ENCODE measurements at regions not wholly inside any gene's neighbourhood (a gene's known extent, or its start where the extent isn't known, plus 50 kb on each side); places are given as distances from the start of the nearest gene placed in this dataset.

DNA sequence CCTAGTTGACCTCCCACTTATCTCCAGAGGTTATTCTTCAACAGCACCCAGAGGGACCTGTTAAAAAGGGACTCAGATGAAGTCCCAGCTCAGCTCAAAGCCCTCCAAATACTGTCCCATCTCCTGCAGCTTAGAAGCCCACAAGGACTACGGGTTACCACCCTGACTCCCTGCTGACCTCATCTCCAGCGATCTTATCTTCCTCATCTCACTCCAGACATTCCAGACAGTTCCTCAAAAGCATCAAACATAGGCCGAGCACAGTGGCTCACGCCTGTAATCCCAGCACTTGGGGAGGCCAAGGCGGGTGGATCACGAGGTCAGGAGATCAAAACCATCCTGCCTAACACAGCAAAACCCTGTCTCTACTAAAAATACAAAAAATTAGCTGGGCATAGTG, 263.8 kb upstream of the TLE4 start:
- Histone ChIP-seq H3K36me3 (no peaks in the 10 kb centered on the region), H3K27me3 (no peaks in the 10 kb centered on the region), H3K9me3 (no peaks in the 10 kb centered on the region), H3K4me3 (no peak overlapping the region), H3K27ac (no peak overlapping the region), H3K4me1 (no peaks in the 10 kb centered on the region)
- 54 to 57% methylated on average over 6 of the region's 6 CpGs for WGBS, 2 donors
- DNase-seq (no peak), ATAC-seq (no peak), FAIRE-seq (no peak)
- intact Hi-C loops (cut with DNase I): no loop called here
- TF ChIP-seq CTCF (IDR thresholded peaks at IDR 0.05): no peak

DNA sequence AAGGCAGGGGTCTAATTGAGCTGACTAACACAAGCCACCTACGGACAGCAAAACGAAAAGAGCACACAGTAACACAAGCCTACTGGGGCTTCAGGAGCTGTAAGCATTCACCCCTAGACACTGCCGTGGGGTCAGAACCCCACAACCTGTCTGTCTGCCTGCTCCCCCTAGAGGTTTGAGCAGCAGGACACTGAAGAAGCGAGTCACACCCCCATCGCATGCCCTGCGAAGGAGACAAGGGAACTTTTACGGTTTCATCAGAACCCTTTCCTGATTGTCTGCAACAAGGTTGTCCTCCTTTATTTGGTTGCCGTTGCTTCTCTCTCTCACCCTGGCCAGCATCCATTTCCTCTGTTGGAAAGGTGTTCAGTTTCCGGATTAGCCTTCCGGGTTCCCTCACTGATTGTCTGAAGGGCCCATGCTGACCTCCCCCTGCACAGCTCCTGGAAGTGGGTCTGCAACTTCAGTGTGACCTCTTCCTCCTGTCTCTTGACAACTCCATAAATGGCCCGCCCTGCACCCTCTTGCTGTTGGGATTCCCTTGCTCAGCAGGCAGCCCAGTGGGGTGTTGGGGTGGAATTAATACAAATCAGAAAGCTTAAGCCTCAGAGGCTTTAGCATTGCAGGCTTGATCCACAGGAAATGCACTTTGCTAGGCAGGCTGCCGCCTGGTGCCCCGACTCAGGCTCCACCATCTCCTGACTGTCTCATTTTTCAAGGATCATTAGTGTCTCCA, 258.9 kb upstream of the TLE4 start:
- FAIRE-seq: no peak
- 67 to 79% methylated on average over 13 of the region's 13 CpGs for WGBS, 2 donors
- intact Hi-C loops (cut with DNase I): no loop called here
- no peak for ATAC-seq
- H3K4me3 ChIP-seq: no peak overlapping the region
- H3K27me3 ChIP-seq: peaks cover 0 to 6% (median 0%) of the 10 kb centered on the region in 4 donors
- H3K27ac ChIP-seq: no peak overlapping the region
- H3K4me1 ChIP-seq: no peaks in the 10 kb centered on the region
- H3K9me3 ChIP-seq: no peaks in the 10 kb centered on the region
- H3K36me3 ChIP-seq: no peaks in the 10 kb centered on the region
- TF ChIP-seq CTCF (IDR thresholded peaks at IDR 0.05): no peak
- no peak for DNase-seq

GRCh38 chr9:79325501-79325900, 246.3 kb upstream of the TLE4 start:
- intact Hi-C loops (cut with DNase I): no loop called here
- WGBS, 2 donors: 66 to 67% methylated on average over 3 of the region's 3 CpGs
- FAIRE-seq: no peak
- H3K27me3 ChIP-seq: no peaks in the 10 kb centered on the region
- H3K9me3 ChIP-seq: no peaks in the 10 kb centered on the region
- H3K27ac ChIP-seq: no peak overlapping the region
- no peak for DNase-seq
- no peak for ATAC-seq
- H3K4me3 ChIP-seq: no peak overlapping the region
- H3K4me1 ChIP-seq: no peaks in the 10 kb centered on the region
- no peak for TF ChIP-seq CTCF (IDR thresholded peaks at IDR 0.05)
- no peaks in the 10 kb centered on the region for H3K36me3 ChIP-seq

- no peaks in the 10 kb centered on the region for H3K36me3 ChIP-seq
- H3K27ac ChIP-seq: no peak overlapping the region
- no peak for DNase-seq
- no peaks in the 10 kb centered on the region for H3K9me3 ChIP-seq
- no peak overlapping the region for H3K4me3 ChIP-seq
- intact Hi-C loops (cut with DNase I): no loop called here
- FAIRE-seq: no peak
- H3K27me3 ChIP-seq: no peaks in the 10 kb centered on the region
- no peak for TF ChIP-seq CTCF (IDR thresholded peaks at IDR 0.05)
- H3K4me1 ChIP-seq: no peaks in the 10 kb centered on the region
- WGBS, 2 donors: 62 to 74% methylated on average over 1 of the region's 1 CpG
- ATAC-seq: no peak
These were observed 241.9 kb upstream of the TLE4 start for GRCh38 chr9:79329861-79330260.

DNA sequence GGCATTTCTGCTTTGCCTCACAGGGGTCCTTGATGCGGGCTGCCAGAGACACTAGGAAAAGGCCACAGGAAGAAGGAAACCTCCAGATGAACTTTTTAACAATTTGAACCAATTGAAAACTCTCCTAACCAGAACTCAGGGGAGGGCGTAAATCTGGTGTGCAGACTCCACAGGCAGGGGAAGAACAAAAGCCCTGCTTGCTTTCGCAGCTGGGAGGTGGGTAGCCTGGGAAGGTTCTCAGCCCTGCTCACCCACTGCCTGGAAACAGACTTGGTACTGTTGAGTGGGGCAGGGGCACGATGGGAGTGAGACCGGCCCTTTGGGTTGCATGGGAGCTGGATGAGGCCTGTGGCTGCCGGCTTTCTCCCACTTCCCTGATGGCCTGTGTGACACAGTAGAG, 237.8 kb upstream of the TLE4 start:
- DNase-seq (no peak), FAIRE-seq (no peak), ATAC-seq (no peak)
- TF ChIP-seq CTCF (IDR thresholded peaks at IDR 0.05): no peak
- Histone ChIP-seq H3K4me3 (no peak overlapping the region), H3K27me3 (no peaks in the 10 kb centered on the region), H3K27ac (no peak overlapping the region), H3K4me1 (no peaks in the 10 kb centered on the region), H3K36me3 (no peaks in the 10 kb centered on the region), H3K9me3 (no peaks in the 10 kb centered on the region)
- WGBS, 2 donors: 91 to 93% methylated on average over 6 of the region's 6 CpGs
- intact Hi-C loops (cut with DNase I): no loop called here

All from pancreas (tissue), 10 donors.